Germinal center (tissue), 1 donor: ENCODE measurements at regions not wholly inside any gene's neighbourhood (a gene's known extent, or its start where the extent isn't known, plus 50 kb on each side); places are given as distances from the start of the nearest gene placed in this dataset.

Experiments used
- DNase-seq: peaks from one replicate; pipeline ENCODE4 v3.0.0; 2012; ENCODE audit warnings: mixed read lengths, low spot score

- DNase-seq, result no peak
Observed at GRCh38 chr20:39489986-39490560, 527.9 kb downstream of the DHX35 start.

DNA sequence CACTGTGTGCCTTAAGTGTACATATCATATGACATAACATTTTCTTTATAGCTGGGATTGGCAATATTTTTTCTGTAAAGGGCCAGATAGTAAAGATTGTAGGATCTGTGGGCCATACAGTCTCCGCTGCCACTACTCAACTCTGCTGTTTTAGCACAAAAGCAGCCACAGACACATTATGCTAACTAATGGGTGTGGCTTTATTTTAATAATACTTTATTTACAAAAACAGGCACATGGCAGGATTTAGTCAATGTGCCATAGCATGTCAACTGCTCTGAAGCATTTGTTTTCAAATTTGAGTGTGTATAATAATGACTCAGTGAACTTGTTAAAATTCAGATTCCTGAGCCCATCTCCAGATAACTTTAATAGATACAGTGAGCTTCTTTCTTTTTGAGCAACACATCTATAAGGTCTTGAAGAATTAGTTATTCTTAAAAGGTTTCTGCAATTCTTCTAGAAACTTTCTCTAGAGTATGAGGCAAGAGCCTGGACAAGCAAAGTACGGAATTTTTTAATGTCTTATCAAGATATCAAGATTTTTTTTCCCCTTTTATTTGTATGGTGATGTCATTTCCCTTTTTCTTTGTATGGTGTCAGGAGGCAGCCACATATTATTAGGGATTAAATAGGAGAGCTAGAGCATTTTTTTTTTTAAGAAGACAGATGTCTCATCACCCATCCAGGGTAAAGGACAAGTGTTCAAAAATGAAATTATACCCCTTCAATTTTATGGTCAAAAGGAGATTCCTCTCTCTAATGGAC lies 518.3 kb downstream of the DHX35 start:
- no peak for DNase-seq

DNA sequence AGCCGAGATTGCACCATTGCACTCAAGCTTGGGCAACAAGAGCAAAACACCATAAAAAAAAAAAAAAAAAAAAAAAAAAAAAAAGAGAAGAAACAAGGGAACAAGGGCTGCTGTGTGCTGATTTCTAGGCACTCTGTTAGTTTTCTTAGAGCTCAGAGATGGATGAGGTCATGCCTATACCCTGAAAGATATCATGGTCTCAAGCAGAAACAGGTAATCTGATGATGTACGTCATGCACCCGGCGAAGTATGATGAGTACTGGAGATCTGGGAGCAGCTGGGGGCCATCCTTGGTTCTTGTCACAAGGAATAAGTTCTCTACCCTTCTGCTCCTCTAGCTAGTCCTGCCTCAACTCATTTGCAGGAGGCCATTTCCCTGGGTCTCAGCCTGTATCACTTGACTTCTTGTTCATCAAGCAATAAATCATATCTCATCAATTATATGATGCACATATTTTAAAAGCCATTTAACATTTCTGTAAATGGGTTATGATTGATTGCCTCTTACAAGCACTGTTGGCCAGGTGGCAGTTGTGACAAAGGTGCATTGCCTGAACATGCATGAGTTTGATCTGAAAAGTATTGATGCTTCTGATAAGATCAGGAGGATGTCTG lies 517.2 kb downstream of the DHX35 start:
- DNase-seq, result no peak

GRCh38 chr20:39474879-39475278 lies 512.7 kb downstream of the DHX35 start:
- DNase-seq, result no peak

- no peak for DNase-seq
Observed at GRCh38 chr20:39473536-39473935, 511.4 kb downstream of the DHX35 start.

GRCh38 chr20:39468703-39469102 lies 506.6 kb downstream of the DHX35 start:
- DNase-seq, result no peak

DNA sequence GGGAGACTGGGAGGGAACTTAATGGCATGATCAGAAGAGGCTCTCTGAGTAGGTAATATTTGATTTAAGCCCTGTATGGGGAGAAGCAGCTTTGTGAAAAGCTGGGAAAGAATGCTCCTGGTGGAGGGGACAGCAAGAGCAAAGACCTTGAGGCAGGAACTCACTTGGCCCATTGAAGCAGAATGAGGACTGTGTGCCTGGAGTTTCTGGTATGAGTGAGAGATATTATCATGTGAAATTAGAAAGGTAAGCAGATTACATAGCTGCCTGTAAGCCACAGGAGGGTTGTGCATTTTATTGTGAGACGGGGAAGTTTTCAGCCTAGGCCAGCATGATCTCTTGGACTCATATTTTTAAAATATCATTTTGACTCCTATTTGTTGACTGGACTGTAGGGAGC lies 502.1 kb downstream of the DHX35 start:
- DNase-seq, result no peak

DNA sequence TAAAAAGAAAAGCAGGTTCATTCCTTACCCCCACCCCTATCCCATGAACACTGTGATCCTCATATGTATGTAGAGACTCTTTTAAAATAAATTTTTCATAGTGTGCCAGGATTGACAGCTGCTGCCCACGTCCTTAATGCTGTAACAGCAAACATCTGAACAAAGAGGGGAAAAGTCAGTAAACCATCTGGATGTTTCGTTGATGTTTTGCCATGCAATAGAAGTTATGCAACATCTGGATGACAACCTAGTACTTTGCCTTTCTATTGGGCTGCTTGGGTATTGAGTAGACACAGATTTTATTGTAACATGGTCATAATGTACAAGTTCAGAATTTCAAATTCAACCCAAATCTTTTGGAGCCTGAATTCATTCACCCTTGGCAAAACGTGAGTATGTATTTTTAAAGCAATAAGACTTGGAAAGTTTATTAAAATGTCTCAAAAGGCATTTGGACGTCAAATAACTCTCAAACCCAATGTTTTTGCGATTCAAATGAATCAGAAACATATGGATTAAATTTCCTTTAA lies 500.3 kb downstream of the DHX35 start:
- DNase-seq, result no peak

- no peak for DNase-seq
Observed at GRCh38 chr20:39458452-39458851, 496.3 kb downstream of the DHX35 start.

- DNase-seq, result no peak
Observed at GRCh38 chr20:39453890-39454289, 491.7 kb downstream of the DHX35 start.

DNA sequence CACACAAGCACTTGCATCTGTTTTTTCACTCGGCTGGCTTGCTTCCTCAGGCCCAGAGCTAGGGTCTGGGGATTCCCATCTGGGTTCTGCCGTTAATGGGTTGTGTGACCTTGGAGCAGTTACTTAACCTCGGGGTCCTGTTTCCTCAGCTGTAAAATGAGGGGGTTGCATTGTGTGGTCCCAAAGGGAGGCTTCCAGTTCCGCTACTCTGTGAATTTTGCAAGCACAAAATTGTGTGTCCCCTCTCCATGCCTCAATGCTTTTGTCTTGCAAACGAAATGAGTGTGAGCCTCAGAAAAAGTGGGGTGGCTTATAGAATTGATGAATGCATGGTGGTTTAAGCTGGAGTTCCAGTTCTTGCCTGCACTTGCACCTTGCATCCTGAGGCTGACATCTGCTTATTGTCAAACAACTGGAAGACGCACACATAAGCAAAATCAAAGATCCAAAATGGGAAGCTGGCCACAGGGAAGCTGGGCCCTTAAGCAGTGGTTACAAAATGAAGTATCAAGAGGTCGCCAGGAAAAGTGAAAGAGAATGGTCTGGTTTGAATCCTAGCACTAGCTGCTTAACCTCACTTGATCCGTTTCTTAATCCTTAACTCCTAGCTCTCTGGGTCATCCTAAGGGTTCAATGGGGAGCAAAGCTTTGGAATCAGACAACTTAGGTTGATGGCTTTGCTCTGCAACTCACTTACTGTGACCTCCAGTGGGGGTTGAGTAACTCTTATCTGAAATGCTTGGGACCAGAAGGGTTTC lies 490.6 kb downstream of the DHX35 start:
- DNase-seq, result no peak

DNA sequence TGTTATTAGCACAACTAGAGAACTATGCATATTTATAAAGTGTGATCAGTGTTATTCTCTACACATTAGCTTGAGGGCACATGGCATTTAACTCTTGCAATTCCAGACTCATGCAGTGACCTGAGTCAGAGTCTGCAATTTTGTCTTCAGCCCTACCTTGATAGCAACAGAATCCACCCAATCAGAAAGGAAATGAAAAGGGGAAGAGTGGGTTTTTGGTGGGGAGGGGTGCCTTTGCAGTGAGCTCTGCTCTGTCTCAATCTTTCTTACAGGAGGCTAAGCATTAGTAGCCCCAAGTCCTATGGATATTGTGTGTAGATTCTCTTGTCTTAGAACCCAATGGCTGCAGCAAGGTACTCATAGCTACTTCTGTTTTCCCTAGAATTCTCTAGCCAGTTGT lies 489.2 kb downstream of the DHX35 start:
- no peak for DNase-seq

- no peak for DNase-seq
Observed at GRCh38 chr20:39446397-39446796, 484.3 kb downstream of the DHX35 start.

- no peak for DNase-seq
Observed at GRCh38 chr20:39445095-39445494, 483.0 kb downstream of the DHX35 start.

DNA sequence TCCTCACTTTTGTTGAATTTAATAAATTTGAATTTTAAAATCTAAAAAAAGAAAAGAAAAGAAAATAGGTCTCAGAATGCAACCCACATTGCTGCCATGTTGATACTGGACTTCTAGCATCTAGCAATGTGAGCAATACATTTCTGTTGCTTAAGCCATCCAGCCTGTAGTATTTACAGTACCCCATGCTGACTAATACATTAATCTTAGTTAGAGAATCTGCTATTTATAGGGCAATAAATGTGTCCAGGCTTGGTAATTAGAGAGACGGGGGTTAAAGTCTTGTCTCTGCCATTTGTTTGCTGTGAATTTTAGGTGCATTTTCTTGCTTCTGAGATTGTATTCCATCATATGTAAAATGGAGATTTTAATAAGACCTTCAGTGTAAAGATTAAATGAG lies 471.3 kb downstream of the DHX35 start:
- DNase-seq, result no peak

DNA sequence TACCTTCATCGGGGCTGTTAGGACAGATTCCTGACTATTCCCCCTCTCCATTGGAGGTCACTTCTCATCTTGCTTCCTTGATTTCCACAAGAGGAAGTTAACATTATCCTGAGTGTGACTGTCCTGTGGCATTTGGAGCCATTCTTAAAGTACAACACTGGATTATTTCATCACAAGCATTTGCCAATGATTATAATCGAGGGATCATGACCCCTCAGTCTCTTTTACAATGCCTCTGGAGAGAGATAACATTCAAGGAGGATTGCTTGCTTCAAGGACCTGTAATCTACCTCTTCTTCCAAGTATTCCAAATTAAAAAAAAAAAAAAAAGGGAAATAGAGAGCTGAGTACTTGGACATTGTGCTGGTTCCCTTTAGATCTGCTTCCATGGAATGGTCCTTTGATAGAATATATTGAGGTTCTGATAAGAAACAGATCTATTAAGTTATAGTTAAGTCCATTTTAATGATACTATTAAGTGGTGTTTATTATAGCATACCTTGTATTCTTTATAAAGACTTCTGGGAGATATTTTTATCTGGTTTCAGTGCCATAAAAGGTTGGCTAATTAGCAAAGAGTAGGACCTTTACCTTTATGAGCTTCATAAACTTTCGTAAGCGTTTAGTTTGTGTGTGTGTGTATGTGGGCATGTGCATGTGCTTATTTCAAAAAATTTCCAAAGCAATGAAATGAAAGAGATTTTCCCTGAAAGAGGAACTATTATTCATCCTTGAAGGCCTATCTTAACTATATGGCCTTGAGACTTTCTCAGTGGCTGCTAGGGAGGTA lies 469.1 kb downstream of the DHX35 start:
- DNase-seq, result no peak

GRCh38 chr20:39429726-39430125 lies 467.6 kb downstream of the DHX35 start:
- DNase-seq, result no peak

- no peak for DNase-seq
Observed at GRCh38 chr20:39424962-39425678, 463.0 kb downstream of the DHX35 start.

GRCh38 chr20:39421571-39422105 lies 459.5 kb downstream of the DHX35 start:
- no peak for DNase-seq

DNA sequence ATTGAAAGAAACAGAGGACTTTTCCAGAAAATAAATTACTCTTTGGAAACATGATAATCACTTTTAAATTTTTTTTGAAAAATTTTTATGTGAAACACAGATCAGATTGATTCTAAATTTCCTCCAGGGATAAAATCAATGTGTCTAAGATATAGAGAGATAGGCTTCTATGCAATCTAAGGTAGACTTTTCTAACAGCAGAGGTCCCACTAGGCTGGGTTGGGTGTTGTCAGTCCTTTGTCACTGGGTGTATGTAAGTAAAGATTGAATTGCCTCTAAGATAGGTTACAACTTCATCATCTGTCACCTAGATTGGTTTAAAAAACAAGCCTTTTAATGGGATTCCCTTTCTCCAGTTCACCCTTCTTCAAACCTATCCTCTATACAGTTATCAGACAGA lies 449.9 kb downstream of the DHX35 start:
- DNase-seq, result no peak

DNA sequence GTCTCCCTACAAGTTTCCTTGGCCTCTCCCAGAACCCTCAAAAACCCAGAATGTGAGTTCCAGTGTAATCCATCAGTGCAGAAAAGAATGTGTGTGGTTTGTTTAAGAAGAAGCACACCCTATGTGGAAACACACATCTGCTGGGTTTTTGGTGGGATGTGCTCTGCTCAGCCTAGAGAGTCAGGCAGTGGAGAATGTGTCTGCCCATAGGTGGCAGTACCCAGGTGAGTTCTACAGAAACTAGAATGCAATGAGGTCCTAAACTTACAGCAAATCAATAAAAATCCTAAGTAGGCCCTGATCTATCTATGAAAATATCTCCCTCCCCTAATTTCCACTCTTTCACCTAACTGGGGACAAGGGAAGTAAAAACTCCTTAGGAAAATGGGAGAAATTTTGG lies 437.3 kb downstream of the DHX35 start:
- DNase-seq, result no peak
